GM12891 (cell line): ENCODE measurements at regions not wholly inside any gene's neighbourhood (a gene's known extent, or its start where the extent isn't known, plus 50 kb on each side); places are given as distances from the start of the nearest gene placed in this dataset.

Experiments
- POLR2A ChIP-seq: IDR thresholded peaks from 2 replicates; pipeline ENCODE4 v1.6.1; 2011; ENCODE audit warnings: low read depth, low read length, control low read depth
- POLR2AphosphoS5 ChIP-seq: IDR thresholded peaks from 2 replicates; pipeline ENCODE4 v1.6.1; 2011; ENCODE audit warnings: low read depth, low read length, control low read depth

- TF ChIP-seq POLR2AphosphoS5 (no peak), POLR2A (no peak)
Measured at GRCh38 chr3:160100610-160101009, 112.0 kb downstream of the IL12A start.
